ENCODE measurements at regions not wholly inside any gene's neighbourhood (a gene's known extent, or its start where the extent isn't known, plus 50 kb on each side); places are given as distances from the start of the nearest gene placed in this dataset.
"Not testable (repeated sequence)": the region's sequence is repeated elsewhere in the genome, so short reads cannot be mapped to it uniquely, and the experiment has no call there.

DNA sequence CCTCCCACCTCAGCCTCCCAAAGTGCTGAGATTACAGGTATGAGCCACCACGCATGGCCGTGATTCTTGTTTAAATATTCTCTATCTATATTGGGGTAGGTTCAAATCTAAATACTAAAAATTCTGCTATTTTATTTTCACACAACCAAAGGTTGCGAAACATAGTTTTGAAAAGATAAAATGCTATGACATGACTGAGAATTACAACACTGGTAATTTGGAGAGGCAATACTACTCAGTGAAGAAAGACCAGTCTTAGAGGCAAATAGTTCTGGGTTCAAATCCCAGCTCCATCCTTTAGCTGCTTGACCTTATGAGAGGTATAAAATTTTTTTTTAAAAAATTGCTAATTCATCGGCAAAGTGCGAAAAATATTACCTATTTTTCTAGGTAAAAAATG lies 137.0 kb upstream of the PREP start:
- DNase-seq (ENCODE audit: low spot score), result no peak

DNA sequence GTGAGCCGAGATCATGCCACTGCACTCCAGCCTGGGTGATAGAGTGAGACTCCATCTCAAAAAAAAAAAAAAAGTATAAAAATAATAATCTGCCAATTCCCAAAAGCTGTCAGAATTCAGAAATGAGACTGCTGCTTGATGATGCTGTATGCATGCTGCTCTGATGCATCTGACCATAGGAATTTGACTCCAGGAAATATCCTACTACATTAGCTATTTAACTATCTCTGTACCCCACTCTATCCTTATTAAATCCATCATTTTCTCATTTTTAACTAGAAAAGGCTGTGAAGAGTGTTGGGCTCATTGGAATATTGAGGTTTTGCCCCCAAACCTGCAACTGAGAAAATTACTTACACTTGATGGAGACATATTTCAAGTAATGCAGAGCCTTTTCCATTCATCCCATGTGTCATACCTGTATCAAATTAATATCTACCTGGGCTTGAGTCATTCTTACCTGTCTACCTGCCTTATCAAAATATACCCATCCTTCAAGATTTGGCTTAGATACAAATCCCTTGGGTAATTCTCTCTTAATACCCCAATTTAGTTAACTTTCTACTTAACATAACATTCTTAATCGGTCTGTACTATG lies 135.2 kb upstream of the PREP start:
- no peak for DNase-seq (ENCODE audit: low spot score)

DNA sequence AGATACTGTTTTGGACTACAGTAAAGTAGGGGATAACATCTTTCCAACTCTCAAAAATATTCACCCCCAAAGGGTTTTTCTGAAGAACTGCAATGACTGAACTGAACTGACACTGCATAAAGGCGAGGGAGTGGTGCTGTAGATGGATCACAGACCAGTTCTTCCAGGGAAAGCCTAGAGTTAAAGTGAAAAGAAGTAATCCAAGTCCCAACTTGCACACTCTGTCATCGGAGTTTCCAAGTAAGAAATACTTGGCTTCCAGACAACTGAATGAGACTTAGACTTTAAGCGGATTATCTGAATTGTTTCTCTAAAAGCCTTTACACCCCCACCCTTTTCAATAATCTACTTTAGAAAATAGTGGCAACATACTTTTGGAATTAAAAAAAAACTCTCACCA lies 134.1 kb upstream of the PREP start:
- DNase-seq (ENCODE audit: low spot score), result peak; percentile 58

DNA sequence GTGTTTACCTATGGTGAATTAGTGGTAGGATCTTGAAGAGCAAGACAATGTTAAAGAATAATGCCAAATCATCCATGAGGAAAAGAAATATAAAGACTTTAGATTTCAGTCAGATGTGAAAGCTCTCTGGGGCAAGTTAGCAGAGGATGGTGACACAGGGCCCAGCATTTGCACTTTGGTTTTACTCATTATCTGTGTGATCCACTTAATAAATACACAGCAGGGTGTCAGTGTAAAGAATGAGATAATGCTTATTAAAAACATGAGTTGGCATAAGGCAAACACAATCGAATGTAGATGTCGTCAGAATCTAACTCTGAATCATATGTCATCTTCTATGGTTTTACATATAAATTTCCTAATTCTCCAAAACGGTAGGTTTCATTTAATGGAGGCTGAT lies 130.4 kb upstream of the PREP start:
- DNase-seq (ENCODE audit: low spot score), result no peak

DNA sequence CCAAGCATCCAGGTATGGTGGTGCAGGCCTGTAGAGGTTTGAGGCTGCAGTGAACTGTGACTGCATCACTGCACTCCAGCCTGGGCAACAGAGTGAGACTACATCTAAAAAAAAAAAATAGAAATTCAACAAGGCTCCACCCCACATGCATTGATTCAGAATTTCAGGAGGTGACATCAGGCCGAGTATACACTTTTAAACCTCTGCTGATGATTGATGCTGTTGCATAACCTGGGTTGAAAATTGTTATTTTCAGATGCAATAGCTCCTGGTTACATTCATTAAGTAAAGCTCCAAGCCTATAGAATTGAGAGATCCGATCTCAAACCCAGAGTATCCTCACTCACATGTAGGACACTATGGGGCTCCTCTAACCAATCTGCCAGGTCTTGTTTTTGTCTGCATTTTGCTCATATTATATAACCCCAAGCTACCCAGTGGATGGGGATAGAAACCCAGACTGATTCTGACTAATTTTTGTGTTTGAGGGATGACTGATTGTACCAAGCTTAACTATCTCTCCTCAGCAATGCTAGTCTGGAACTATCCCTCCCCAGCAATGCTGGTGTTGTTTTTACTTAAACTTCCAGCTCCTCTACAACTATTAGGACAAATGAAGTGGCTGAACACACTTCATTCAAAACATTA lies 123.5 kb upstream of the PREP start:
- DNase-seq (ENCODE audit: low spot score), result no peak

DNA sequence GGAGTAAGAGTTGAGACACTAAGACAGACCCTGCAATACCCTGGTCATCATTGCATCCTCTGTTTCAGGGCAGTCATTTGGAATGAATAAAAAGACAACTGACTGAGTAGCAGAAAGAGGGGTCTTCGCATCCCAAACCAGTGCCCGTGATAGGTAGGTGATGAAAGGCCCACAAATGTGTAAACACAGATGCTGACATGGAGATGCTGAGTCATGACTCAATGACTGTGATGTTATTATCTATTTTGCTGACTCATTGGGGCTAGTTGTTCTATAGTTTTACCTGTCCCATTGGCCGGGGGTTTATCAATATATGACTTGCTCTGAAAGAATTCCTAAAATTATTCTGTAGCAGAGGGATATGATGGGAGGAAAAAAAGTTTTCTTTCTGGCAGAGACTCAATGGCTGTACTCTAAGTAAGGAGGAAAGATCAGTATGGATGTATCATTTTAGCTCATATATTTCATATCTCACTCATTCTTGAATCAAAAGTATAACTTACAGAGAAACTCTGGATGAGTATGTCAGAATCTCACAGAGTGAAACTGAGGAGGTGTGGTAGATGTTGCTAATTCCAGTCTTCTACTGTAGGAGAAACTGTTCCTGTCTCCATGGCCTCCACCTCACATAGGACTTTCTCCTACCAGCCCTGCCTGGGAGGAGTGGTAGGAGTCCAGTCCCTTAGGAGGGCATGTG lies 119.9 kb upstream of the PREP start:
- DNase-seq (ENCODE audit: low spot score), result no peak

DNA sequence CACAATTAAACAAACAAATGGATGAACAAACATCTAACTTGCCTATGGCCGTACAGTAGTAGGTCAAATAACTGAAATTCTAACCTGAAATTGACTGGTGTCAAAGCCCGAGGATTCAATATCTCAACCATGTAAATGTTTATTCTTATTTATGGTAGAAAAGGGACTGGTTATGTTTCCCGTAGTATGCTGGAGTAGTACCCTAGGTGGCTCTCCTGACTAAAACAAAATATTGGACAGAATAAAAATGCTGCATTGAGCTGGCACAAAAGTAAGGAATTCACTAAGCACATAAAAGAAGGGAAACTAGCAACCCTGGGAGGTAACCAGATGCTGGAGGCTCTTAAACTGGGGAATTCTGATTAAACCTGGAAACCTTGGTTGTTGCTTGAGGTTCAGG lies 117.1 kb upstream of the PREP start:
- DNase-seq (ENCODE audit: low spot score), result no peak

DNA sequence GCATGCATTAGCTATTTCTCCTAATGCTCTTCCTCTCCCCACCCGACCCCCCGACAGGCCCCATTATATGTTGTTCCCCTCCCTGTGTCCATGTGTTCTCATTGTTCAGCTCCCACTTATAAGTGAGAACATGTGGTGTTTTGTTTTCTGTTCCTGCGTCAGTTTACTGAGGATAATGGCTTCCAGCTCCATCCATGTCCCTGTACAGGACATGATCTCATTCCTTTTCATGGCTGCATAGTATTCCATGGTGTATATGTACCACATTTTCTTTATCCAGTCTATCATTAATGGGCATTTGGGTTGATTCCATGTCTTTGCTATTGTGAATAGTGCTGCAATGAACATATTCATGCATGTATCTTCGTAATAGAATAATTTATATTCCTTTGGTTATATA lies 116.1 kb upstream of the PREP start:
- DNase-seq (ENCODE audit: low spot score), result not testable (repeated sequence)

DNA sequence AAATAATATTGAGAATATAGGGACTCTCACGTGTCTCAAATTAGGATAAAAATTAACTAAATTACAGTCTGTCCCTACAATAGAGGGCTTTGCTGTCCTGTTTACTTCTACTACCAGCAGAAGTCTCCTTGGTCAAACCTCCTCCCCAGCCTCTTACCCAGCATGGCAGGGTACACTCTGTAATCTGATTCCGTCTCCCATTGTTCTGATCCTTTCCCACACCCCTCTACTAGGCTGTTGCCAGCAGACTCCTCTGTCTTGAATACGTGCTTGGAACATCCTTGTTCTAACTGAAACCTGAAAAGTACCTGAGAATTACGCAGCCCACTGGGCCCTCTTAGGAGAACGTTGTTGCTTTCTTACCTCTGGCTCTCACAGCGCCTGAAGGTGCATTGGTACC lies 112.2 kb upstream of the PREP start:
- no peak for DNase-seq (ENCODE audit: low spot score)

DNA sequence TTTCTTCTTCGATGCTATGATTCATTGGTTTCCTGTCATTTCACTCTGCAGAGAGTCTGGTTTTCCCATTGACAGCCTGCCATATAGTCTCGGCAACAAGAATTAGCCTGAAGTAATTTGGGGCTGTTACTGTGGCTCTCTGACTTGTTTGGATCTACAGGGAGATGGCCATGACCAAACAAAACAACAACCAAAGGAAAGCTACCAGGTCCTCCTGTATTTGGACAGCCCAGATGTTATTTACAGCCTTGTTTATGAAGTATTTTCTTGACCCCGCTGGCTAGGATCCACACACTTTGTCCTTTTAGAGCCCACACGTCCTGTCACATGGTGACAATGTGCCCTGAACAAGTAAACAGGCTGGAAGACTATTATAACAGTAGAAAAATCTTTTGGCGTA lies 111.4 kb upstream of the PREP start:
- no peak for DNase-seq (ENCODE audit: low spot score)

DNA sequence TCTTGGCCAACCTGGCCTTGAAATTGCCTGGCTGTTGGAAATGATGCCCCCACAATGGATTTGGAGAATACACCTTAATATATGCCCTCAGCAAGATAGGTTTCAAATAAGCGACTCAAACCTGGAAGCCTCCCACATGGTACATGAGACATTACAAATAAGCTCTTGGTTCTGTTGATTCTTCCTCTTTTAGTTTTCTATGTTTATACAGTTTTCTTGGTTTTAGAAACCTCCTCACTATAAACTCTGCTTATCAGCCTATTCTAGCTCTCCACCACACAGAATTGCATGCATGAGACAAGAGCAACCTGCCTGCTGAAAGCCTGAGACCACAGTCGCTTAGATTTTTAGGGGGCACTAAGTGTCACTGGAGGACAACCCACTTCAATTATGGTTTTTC lies 108.8 kb upstream of the PREP start:
- DNase-seq (ENCODE audit: low spot score), result no peak

DNA sequence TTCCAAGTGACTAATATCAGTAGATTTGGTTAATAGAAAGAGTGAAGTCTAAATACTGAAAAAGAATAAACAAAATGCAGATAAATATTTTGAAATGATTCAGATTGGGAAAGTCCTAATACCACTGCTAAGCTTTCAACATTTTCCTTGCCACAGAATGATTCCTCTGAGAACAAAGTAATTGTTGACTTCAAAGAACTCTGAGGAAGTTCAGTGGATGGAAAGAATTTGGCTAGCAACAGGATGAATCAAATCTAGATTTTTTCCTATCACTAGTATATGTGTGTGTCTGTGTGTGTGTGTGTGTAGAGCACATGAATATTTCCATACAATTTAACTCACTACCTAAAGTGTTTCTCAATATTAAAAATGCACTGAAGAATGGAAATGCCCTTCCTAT lies 107.9 kb upstream of the PREP start:
- DNase-seq (ENCODE audit: low spot score), result no peak

DNA sequence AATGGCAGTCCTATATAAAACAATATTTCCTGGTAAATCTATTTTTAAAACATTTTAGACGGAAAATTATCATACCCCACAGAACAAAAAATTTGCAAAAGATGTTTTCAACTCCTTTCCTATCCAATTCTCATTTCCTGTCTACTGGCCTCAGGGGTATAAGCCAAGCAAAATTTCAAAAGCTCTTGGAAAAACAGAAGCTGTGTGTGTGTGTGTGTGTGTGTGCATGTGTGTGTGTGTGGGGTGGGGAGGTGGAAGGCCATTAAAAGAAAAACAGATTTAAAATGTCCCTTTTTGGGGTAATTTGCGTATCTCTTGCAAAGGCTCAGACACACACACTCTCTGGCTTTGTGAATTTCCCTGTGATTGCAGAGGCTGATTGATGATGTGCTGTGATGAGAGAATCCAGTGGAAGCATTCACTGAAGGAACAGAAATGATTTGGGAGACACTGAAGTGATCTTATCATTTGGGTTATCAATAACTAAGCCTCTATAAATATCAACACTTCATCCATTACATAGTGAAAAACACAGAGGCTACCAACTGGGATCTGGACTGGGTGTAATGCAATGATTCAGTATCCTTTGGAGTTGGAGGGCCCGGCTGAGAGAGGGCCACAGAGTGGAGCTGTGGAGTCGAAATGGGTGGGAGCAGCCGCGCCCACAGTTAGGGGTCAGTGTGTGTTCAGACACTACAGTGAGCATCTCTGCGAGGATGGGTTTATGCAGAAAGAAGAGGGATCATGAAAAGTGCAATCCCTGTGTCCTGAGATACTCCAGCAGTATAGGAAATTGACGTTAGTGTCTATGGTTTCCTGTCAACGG lies 106.8 kb upstream of the PREP start:
- DNase-seq (ENCODE audit: low spot score), result no peak

DNA sequence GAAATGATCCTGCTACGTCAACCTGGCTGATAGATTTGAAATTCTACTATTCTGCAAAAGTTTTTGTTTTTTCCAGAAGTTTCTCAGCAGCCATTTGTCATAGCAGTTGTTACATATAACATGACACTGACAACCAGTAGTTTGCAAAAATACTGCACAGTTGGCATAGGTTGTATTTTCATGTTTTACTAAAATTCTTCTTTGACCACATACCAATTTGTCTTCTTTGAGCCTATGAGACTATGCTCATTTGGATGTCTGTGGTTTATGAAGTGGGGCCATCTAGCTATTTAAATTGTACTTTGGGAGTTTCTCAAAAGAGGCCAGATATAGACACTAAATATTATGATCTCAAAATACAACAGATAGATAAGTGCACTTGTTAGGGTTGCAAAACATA lies 104.9 kb upstream of the PREP start:
- DNase-seq (ENCODE audit: low spot score), result no peak

DNA sequence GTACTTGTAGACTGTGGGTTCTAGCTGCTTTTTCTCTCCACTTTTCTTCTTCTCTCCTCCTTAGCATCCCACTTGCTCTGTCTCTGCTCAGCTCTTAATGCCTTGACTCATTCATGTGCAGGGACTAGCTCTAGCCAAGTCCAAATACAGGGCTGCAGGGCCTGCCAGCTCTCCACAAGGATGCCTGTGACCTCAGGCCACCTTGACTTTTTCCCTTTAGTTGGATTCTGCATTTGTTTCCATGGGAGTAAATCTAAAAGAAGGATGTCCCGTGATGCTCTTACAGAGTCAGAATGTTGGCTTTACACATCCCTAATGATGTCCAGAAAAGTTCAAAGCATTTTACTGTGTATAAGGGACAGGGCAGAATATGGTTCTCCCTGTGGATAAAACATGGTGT lies 101.8 kb upstream of the PREP start:
- no peak for DNase-seq (ENCODE audit: low spot score)

DNA sequence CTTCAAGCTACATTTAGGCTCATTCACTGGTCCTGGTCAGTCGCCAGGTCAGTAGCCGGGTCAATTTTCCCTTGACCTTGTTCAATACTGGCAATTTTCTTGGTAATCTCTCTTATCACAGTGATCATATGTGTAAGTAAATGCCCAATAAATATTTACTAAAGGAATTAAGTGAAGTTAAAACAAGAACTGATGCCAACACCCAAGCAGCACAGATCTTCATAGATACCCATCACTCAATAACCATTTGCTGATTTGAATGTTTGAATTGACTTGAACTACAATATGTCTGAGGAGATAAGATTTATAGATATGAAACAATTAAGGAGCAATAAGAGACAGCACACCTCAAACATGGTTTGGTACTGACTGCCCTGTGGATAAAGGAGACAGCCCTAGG lies 100.8 kb upstream of the PREP start:
- DNase-seq (ENCODE audit: low spot score), result no peak

DNA sequence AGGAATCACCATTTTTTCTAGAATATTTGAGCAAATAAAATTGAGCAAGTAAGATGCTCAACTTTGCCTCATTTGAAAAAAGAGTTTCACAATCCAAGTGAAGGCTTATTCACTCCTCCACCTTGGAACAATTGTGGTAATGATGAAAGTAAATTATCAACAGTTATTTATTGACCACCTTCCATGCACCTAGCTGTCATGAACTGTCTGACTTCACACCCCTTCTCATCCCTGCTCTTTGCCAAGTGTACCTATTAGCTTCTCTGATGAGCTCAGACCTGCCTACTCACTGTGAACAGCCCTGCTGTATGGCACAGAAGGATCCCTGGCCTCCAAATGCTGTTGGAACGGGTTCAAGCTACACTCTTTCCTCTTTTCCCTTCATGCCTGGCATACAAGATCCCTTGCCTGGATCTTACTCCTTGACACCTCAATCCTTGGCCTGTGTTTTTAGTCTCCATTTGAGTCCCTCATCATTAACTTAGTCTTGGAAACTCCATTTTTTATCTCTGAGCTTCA lies 99.0 kb upstream of the PREP start:
- no peak for DNase-seq (ENCODE audit: low spot score)

DNA sequence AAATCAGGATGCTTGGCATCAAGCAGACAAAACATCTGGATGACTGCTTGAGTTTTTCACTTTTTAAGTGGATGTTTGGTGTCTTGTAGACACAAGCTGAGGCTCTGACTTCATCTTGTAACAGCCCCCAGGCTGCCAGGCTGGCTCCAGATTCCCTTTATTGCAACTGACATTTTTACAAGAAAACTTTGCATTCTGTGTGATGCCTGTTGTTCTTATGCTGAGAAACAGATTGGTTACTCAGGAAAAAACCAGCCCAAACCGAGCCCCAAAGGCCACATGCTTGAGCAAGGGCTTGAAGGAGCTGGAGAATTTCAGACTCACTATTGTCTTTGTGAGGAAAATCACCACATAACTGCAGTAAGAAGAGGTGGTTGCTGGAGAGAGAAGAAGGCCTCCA lies 98.4 kb upstream of the PREP start:
- DNase-seq (ENCODE audit: low spot score), result no peak

DNA sequence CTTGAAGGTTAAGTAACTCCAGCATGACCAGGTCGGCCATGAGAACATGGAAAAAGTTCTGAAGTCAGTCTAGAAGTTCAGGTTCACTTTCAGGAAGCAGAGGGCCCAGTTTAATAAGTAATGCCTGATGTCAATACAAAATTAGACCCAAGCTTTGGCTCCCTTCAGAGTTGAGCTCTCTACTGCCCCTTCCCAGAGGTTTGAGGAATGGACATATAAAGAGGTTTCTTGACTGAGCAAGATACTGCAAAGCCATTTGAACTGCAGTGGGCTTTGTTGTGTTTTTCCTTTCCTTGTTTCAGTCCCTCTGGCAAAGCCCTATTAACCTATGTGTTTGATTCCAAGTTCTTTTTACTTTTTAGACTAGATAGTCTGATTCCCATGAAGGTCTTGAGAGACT lies 97.8 kb upstream of the PREP start:
- no peak for DNase-seq (ENCODE audit: low spot score)

DNA sequence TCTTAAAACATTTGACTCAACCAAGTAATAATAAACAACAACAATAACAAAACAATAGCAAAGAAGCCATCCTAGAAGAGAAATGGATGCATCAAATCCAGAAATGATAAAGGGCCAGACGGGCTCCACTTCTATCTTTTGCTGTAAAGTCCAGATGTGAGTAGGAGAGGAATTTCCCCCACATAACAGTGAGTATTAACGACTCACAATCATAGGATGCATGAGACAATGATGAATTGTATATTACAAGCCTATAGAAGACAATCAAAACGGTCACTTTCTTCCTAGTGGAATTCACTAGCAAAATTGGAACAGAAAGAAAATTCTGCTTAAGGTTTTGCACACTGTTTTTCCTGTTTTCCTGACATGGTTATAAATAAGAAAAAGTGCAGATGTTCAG lies 97.0 kb upstream of the PREP start:
- DNase-seq (ENCODE audit: low spot score), result no peak

DNA sequence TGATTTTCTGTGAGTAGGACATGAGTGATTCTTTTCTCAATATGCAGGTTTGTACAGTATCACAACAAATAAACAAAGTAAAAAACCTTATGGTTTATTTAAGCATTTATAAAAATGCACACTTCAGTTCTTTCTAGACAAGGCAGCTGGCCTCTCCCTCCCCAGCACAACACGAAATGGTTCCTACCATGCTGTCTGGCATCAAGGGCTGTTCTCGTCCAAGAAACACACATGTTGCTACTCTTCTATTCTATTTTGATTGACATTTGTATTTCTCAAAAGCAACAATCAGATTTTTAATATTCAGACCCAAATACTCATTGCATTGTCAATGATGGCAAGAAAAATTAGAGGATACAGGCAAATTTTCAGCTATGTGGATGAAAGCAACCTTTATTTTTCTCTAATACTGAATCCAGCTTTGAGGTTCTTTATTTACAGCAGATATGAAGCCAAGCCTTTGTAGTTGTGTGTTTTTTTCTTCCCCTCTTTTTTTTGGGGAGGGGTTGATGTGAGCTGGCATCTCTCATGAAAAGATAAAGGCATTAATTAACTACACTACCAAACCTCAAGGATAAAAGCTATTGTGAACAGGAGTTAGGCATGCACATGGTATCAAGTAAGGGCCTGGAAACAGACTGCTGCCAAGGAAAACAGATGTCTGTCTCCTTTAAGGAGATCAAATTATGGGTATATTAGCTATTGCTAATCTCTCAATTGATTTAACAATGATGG lies 96.4 kb upstream of the PREP start:
- DNase-seq (ENCODE audit: low spot score), result no peak

DNA sequence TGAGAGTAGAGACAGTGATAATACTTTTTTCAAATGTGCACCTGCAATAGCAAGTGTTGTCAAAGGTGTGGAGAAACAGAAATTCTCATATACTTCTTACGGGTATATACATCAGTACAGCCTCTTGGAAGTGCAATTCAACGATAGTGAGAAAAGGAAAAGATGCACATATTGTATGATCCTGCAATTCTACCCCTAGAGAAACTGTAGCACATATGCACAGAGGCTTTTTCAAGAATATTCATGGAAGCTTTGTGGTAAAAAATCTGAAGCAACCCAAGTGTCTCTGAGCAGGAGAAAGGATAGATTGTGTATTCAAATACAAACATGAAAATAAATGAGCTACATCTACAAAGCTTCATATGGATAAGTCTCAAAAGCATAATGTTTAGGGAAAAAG lies 94.7 kb upstream of the PREP start:
- DNase-seq (ENCODE audit: low spot score), result no peak
